Mucosa of gallbladder (tissue), 1 donor: ENCODE measurements at regions not wholly inside any gene's neighbourhood (a gene's known extent, or its start where the extent isn't known, plus 50 kb on each side); places are given as distances from the start of the nearest gene placed in this dataset.

Experiments
- DNase-seq: peaks from one replicate; pipeline ENCODE4 v3.0.0-alpha.2; 2020; ENCODE audit warnings: low spot score
- donor health status: DM: no; HTN: no; CAD: no.

GRCh38 chr7:91630581-91631380 is 249.7 kb downstream of the MTERF1 start:
- no peak for DNase-seq

- DNase-seq: no peak
Measured at GRCh38 chr7:91632234-91632940, 248.1 kb downstream of the MTERF1 start.

- DNase-seq: no peak
Measured at GRCh38 chr7:91633013-91633441, 247.5 kb downstream of the MTERF1 start.

- no peak for DNase-seq
Measured at GRCh38 chr7:91634485-91635177, 245.9 kb downstream of the MTERF1 start.

GRCh38 chr7:91636129-91636724 is 244.3 kb downstream of the MTERF1 start:
- no peak for DNase-seq

- no peak for DNase-seq
Measured at GRCh38 chr7:91636728-91637127, 243.8 kb downstream of the MTERF1 start.

GRCh38 chr7:91644256-91644655 is 236.2 kb downstream of the MTERF1 start:
- no peak for DNase-seq

- no peak for DNase-seq
Measured at GRCh38 chr7:91645542-91645941, 235.0 kb downstream of the MTERF1 start.

- DNase-seq: no peak
Measured at GRCh38 chr7:91651986-91652385, 228.5 kb downstream of the MTERF1 start.

GRCh38 chr7:91653286-91653685 is 227.2 kb downstream of the MTERF1 start:
- no peak for DNase-seq

- DNase-seq: no peak
Measured at GRCh38 chr7:91655656-91656055, 224.8 kb downstream of the MTERF1 start.

- no peak for DNase-seq
Measured at GRCh38 chr7:91656541-91657482, 223.7 kb downstream of the MTERF1 start.

- no peak for DNase-seq
Measured at GRCh38 chr7:91657483-91658071, 222.9 kb downstream of the MTERF1 start.

- DNase-seq: no peak
Measured at GRCh38 chr7:91659096-91659495, 221.4 kb downstream of the MTERF1 start.

- DNase-seq: no peak
Measured at GRCh38 chr7:91660734-91661356, 219.7 kb downstream of the MTERF1 start.

- DNase-seq: no peak
Measured at GRCh38 chr7:91661727-91662126, 218.8 kb downstream of the MTERF1 start.

- DNase-seq: no peak
Measured at GRCh38 chr7:91668217-91668616, 212.3 kb downstream of the MTERF1 start.

GRCh38 chr7:91671245-91671644 is 209.3 kb downstream of the MTERF1 start:
- no peak for DNase-seq

GRCh38 chr7:91674470-91674869 is 206.0 kb downstream of the MTERF1 start:
- DNase-seq: no peak

- DNase-seq: no peak
Measured at GRCh38 chr7:91681718-91682117, 198.8 kb downstream of the MTERF1 start.
